IMR-90 (cell line): ENCODE measurements at regions not wholly inside any gene's neighbourhood (a gene's known extent, or its start where the extent isn't known, plus 50 kb on each side); places are given as distances from the start of the nearest gene placed in this dataset.

Source experiments
- ATAC-seq: fragments of 200-7000 bp; cut with Tn5 transposase; 2 replicates; pipeline ENCODE4 v1.9.1; 2020; ENCODE audit warnings: low read depth, mild to moderate bottlenecking, moderate library complexity
- BruUV-seq: library from RNA; stranded (reverse); fragments of 400-500 nt; replicated peaks from 2 replicates; lab custom pipeline; 2021; lab: Mats Ljungman, UMichigan
- CTCF ChIA-PET: fragments of 300-600 bp; formaldehyde crosslinking; extraction: SDS; loops from one replicate; lab custom pipeline; 2021; ENCODE audit warnings: antibody characterized with exemption; lab: Yijun Ruan, JAX
- POLR2A ChIA-PET: fragments of 300-600 bp; sonication (Branson Sonifier 250); formaldehyde crosslinking; loops from one replicate; lab custom pipeline; 2022; ENCODE audit warnings: antibody characterized with exemption; ENCODE audit not compliant: unreplicated experiment; lab: Charles Lee
- DNase-seq: peaks from one replicate; pipeline ENCODE4 v3.0.0; 2013
- H2AFZ ChIP-seq: replicated peaks from 2 replicates; pipeline ENCODE3; 2013; ENCODE audit warnings: low read length, mild to moderate bottlenecking; ENCODE audit not compliant: poor library complexity
- H2AK5ac ChIP-seq: 2 replicates; pipeline ENCODE4 v1.6.1; 2013; ENCODE audit warnings: low read depth, low read length, inconsistent platforms
- H2AK9ac ChIP-seq: replicated peaks from 2 replicates; pipeline ENCODE3; 2013; ENCODE audit warnings: mild to moderate bottlenecking, low read depth, low read length, moderate library complexity; ENCODE audit not compliant: poor library complexity
- H2BK120ac ChIP-seq: 2 replicates; pipeline ENCODE4 v1.6.1; 2013; ENCODE audit warnings: low read depth, low read length, inconsistent platforms
- H2BK15ac ChIP-seq: 3 replicates; pipeline ENCODE4 v1.6.1; 2013; ENCODE audit warnings: low read depth, low read length, inconsistent platforms
- H2BK20ac ChIP-seq: 2 replicates; pipeline ENCODE4 v1.6.1; 2013; ENCODE audit warnings: low read depth, mild to moderate bottlenecking, inconsistent platforms, low read length, moderate library complexity
- H2BK5ac ChIP-seq: 2 replicates; pipeline ENCODE4 v1.6.1; 2013; ENCODE audit warnings: mild to moderate bottlenecking, low read depth, low read length, inconsistent platforms; ENCODE audit not compliant: poor library complexity, severe bottlenecking
- H3K14ac ChIP-seq: replicated peaks from 2 replicates; pipeline ENCODE4 v1.6.1; 2013; ENCODE audit warnings: low read depth, low read length, inconsistent platforms
- H3K18ac ChIP-seq: 2 replicates; pipeline ENCODE4 v1.6.1; 2013; ENCODE audit warnings: low read depth, low read length, control low read depth
- H3K23ac ChIP-seq: 2 replicates; pipeline ENCODE4 v1.6.1; 2013; ENCODE audit warnings: low read depth, low read length, inconsistent platforms
- H3K27ac ChIP-seq: 2 replicates; pipeline ENCODE4 v1.5.1; 2013; ENCODE audit warnings: mild to moderate bottlenecking, control low read depth, low read length; ENCODE audit not compliant: insufficient read depth
- H3K27me3 ChIP-seq: 2 replicates; pipeline ENCODE4 v1.6.1; 2013; ENCODE audit warnings: low read length; ENCODE audit not compliant: control insufficient read depth, insufficient read depth
- H3K36me3 ChIP-seq: 2 replicates; pipeline ENCODE4 v1.6.1; 2013; ENCODE audit warnings: low read length, mixed read lengths; ENCODE audit not compliant: control insufficient read depth, insufficient read depth
- H3K4ac ChIP-seq: 2 replicates; pipeline ENCODE4 v1.6.1; 2013; ENCODE audit warnings: low read depth, low read length, inconsistent platforms
- H3K4me1 ChIP-seq: 2 replicates; pipeline ENCODE4 v1.6.1; 2013; ENCODE audit warnings: low read length, mixed read lengths; ENCODE audit not compliant: control insufficient read depth, insufficient read depth
- H3K4me2 ChIP-seq: 2 replicates; pipeline ENCODE4 v1.6.1; 2013; ENCODE audit warnings: low read depth, mild to moderate bottlenecking, control low read depth, low read length, moderate library complexity
- H3K4me3 ChIP-seq: 2 replicates; pipeline ENCODE4 v1.5.1; 2013; ENCODE audit warnings: low read depth, mild to moderate bottlenecking, control low read depth, low read length, moderate library complexity; ENCODE audit not compliant: insufficient read depth
- H3K56ac ChIP-seq: 2 replicates; pipeline ENCODE4 v1.6.1; 2013; ENCODE audit warnings: low read length, inconsistent platforms; ENCODE audit not compliant: insufficient read depth; ENCODE audit errors: extremely low read depth
- H3K79me1 ChIP-seq, 2 experiments: 2 replicates each; pipeline ENCODE4 v1.6.1; 2013; ENCODE audit warnings: low read length in 2 of 2, inconsistent platforms in 1 of 2, low read depth in 1 of 2
- H3K9ac ChIP-seq: 2 replicates; pipeline ENCODE4 v1.6.1; 2013; ENCODE audit warnings: low read depth, low read length, control low read depth
- H3K9me1 ChIP-seq: 2 replicates; pipeline ENCODE4 v1.6.1; 2013; ENCODE audit warnings: low read length, inconsistent platforms; ENCODE audit not compliant: insufficient read depth
- H3K9me3 ChIP-seq: 2 replicates; pipeline ENCODE4 v1.6.1; 2013; ENCODE audit warnings: low read length; ENCODE audit not compliant: control insufficient read depth, insufficient read depth
- H4K20me1 ChIP-seq: 2 replicates; pipeline ENCODE4 v1.6.1; 2013; ENCODE audit warnings: low read length, inconsistent platforms; ENCODE audit not compliant: insufficient read depth
- H4K5ac ChIP-seq: 2 replicates; pipeline ENCODE4 v1.6.1; 2013; ENCODE audit warnings: mild to moderate bottlenecking, low read depth, low read length, control low read depth
- H4K8ac ChIP-seq, 2 experiments: 2 replicates each; pipeline ENCODE4 v1.6.1; 2013; ENCODE audit warnings: low read depth in 2 of 2, low read length in 2 of 2, control low read depth in 1 of 2, inconsistent platforms in 1 of 2
- H4K91ac ChIP-seq: 2 replicates; pipeline ENCODE4 v1.6.1; 2013; ENCODE audit warnings: low read depth, low read length, inconsistent platforms; ENCODE audit not compliant: insufficient read depth
- CHD1 ChIP-seq: IDR thresholded peaks from 2 replicates; pipeline ENCODE4 v1.6.1; 2012; ENCODE audit warnings: low read depth, low read length, improper control_type of control experiment
- RAD21 ChIP-seq: IDR thresholded peaks from 2 replicates; pipeline ENCODE4 v1.6.1; 2012; ENCODE audit warnings: low read length, improper control_type of control experiment
- SMC3 ChIP-seq: fragments of 150-350 bp; IDR thresholded peaks from 2 replicates; pipeline ENCODE4 v1.6.1; 2016; ENCODE audit warnings: low read depth, mild to moderate bottlenecking, antibody characterized with exemption, low read length, moderate library complexity
- WGBS, 2 experiments: methylation state at CpG; one replicate each; pipeline versions ENCODE4 v1.1.5 to v1.1.7; 2013; ENCODE audit warnings: missing lambda C conversion rate in 2 of 2; ENCODE audit not compliant: insufficient read length in 1 of 2; ENCODE audit errors: extremely low coverage in 2 of 2; 5-methylcytosine and 5-hydroxymethylcytosine counted together
- dilution Hi-C: fragments of 300-500 bp; cut with HindIII; formaldehyde crosslinking; loops from one replicate; pipeline ENCODE4 v1.14.3; 2018; ENCODE audit warnings: low sequenced_read_pairs; ENCODE audit not compliant: unreplicated experiment
- in situ Hi-C: fragments of 300-500 bp; cut with MboI; formaldehyde crosslinking; loops from 3 replicates; pipeline ENCODE4 v1.14.3; 2019; ENCODE audit warnings: low sequenced_read_pairs, inconsistent platforms, mixed read lengths
- intact Hi-C: fragments of 100-400 bp; cut with micrococcal nuclease; formaldehyde crosslinking; loops from 2 replicates; pipeline ENCODE4 v1.10.0; 2022
- TF ChIP-seq, protein P1 (sequence below): fragments of 150-350 bp; IDR thresholded peaks from 2 replicates; pipeline ENCODE4 v1.6.1; 2016; ENCODE audit warnings: low read depth, mild to moderate bottlenecking, low read length, moderate library complexity, borderline replicate concordance
- TF ChIP-seq, protein P2 (sequence below): conservative IDR thresholded peaks from 2 replicates; pipeline ENCODE4 v1.5.1; 2012; ENCODE audit warnings: mild to moderate bottlenecking, low read depth, low read length, improper control_type of control experiment

DNA sequence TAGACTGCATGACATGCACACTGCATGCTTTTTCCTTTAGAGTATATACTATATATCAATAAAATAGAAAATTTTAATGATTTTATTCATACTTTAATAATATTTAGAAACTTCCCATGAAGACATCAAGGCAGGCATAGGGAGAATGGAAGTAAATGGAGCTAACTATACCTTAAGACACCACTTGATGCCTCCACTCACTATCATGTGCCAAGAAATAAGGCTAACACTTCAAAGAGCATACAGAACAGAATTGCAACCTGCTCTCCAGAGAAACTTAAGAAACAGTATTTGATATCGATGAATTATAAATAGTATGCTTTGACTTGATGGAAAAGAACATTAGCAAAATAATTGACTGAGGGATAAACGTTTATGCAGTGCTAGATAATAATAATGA lies 192.6 kb upstream of the MBNL1 start:
- Histone ChIP-seq H2AFZ (no peak overlapping the region), H3K18ac (no peak overlapping the region), H3K9ac (no peak overlapping the region), H3K27ac (no peak overlapping the region), H3K4ac (no peak overlapping the region), H3K14ac (no peak overlapping the region), H2BK20ac (no peak overlapping the region), H3K4me2 (no peak overlapping the region), H3K36me3 (no peaks in the 10 kb centered on the region), H3K9me1 (no peaks in the 10 kb centered on the region), H2AK9ac (no peak overlapping the region), H2BK15ac (no peak overlapping the region), H3K23ac (no peak overlapping the region), H2BK120ac (no peak overlapping the region), H3K9me3 (no peaks in the 10 kb centered on the region; the same call in 1 of the 2 replicates), H4K91ac (no peak overlapping the region), H3K56ac (no peak overlapping the region), H3K27me3 (no peaks in the 10 kb centered on the region), H4K8ac (no peak overlapping the region), H3K79me1 (0 out of 4 replicates have a peak, but pooled peaks cover 0 to 10% of the 10 kb centered on the region in 2 experiments), H3K4me3 (no peak overlapping the region), H2BK5ac (no peak overlapping the region), H4K5ac (no peak overlapping the region), H4K20me1 (no peaks in the 10 kb centered on the region), H3K4me1 (no peaks in the 10 kb centered on the region), H2AK5ac (no peak overlapping the region)
- ATAC-seq, result peak; percentile 51
- DNase-seq, result peak; percentile 31
- intact Hi-C loops (loop anchor here (5.0 to 10.0 kb wide), 3 partner anchors 81 to 499 kb away; no protein-coding TSS in a partner anchor), in situ Hi-C loops (loop anchor here (10.0 kb wide), 1 partner anchor 369 kb away; no protein-coding TSS in a partner anchor), dilution Hi-C loops (no loop called here)
- no CpG with 5 or more reads among the region's 2 CpGs for WGBS, 2 experiments
- ChIA-PET POLR2A (no interaction called here), CTCF (no interaction called here)
- TF ChIP-seq RAD21 (peak; percentile 39; the same call in 1 of the 2 replicates), SMC3 (peak; percentile 5; the same call in 1 of the 2 replicates), CHD1 (no peak)
- TF ChIP-seq, protein P1, sequence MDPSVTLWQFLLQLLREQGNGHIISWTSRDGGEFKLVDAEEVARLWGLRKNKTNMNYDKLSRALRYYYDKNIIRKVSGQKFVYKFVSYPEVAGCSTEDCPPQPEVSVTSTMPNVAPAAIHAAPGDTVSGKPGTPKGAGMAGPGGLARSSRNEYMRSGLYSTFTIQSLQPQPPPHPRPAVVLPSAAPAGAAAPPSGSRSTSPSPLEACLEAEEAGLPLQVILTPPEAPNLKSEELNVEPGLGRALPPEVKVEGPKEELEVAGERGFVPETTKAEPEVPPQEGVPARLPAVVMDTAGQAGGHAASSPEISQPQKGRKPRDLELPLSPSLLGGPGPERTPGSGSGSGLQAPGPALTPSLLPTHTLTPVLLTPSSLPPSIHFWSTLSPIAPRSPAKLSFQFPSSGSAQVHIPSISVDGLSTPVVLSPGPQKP, result no peak
- TF ChIP-seq, protein P2, sequence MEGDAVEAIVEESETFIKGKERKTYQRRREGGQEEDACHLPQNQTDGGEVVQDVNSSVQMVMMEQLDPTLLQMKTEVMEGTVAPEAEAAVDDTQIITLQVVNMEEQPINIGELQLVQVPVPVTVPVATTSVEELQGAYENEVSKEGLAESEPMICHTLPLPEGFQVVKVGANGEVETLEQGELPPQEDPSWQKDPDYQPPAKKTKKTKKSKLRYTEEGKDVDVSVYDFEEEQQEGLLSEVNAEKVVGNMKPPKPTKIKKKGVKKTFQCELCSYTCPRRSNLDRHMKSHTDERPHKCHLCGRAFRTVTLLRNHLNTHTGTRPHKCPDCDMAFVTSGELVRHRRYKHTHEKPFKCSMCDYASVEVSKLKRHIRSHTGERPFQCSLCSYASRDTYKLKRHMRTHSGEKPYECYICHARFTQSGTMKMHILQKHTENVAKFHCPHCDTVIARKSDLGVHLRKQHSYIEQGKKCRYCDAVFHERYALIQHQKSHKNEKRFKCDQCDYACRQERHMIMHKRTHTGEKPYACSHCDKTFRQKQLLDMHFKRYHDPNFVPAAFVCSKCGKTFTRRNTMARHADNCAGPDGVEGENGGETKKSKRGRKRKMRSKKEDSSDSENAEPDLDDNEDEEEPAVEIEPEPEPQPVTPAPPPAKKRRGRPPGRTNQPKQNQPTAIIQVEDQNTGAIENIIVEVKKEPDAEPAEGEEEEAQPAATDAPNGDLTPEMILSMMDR, result peak; percentile 32; the same call in 1 of the 2 replicates
- BruUV-seq, result no TSS peak
